Endodermal cell (in vitro differentiated cells): ENCODE measurements at regions not wholly inside any gene's neighbourhood (a gene's known extent, or its start where the extent isn't known, plus 50 kb on each side); places are given as distances from the start of the nearest gene placed in this dataset.

Source experiments
- DNase-seq: peaks from one replicate; pipeline ENCODE4 v3.0.0-alpha.2; 2017
- H3K27ac ChIP-seq: 2 replicates; pipeline ENCODE4 v1.5.1; 2013; ENCODE audit warnings: mild to moderate bottlenecking, low read depth, low read length, moderate library complexity
- H3K27me3 ChIP-seq: 2 replicates; pipeline ENCODE4 v1.6.1; 2013; ENCODE audit warnings: mild to moderate bottlenecking, low read length, moderate library complexity; ENCODE audit not compliant: insufficient read depth, control insufficient read depth, poor library complexity, severe bottlenecking
- H3K36me3 ChIP-seq: 2 replicates; pipeline ENCODE4 v1.7.0; 2013; ENCODE audit warnings: mild to moderate bottlenecking, low read length, moderate library complexity; ENCODE audit not compliant: control insufficient read depth, insufficient read depth
- H3K4me1 ChIP-seq: one replicate; pipeline ENCODE4 v1.7.0; 2013; ENCODE audit warnings: low read length; ENCODE audit not compliant: control insufficient read depth, insufficient read depth
- H3K4me3 ChIP-seq: 2 replicates; pipeline ENCODE4 v1.5.1; 2013; ENCODE audit warnings: mild to moderate bottlenecking, low read length, moderate library complexity
- H3K9ac ChIP-seq: 2 replicates; pipeline ENCODE4 v1.6.1; 2013; ENCODE audit warnings: mild to moderate bottlenecking, low read length, moderate library complexity; ENCODE audit not compliant: poor library complexity, severe bottlenecking; ENCODE audit errors: extremely low read depth
- H3K9me3 ChIP-seq: 2 replicates; pipeline ENCODE4 v1.6.1; 2013; ENCODE audit warnings: mild to moderate bottlenecking, low read length, moderate library complexity; ENCODE audit not compliant: control insufficient read depth
- H3K27ac Mint-ChIP-seq: 2 replicates; pipeline ENCODE4 v1.8.0; 2020; ENCODE audit warnings: mixed read lengths
- H3K27me3 Mint-ChIP-seq: 2 replicates; pipeline ENCODE4 v1.8.0; 2021; ENCODE audit warnings: mild to moderate bottlenecking, mixed read lengths; ENCODE audit not compliant: insufficient read depth
- H3K36me3 Mint-ChIP-seq: 2 replicates; pipeline ENCODE4 v1.8.0; 2020; ENCODE audit warnings: low read depth, mixed read lengths
- H3K4me1 Mint-ChIP-seq: 2 replicates; pipeline ENCODE4 v1.8.0; 2020; ENCODE audit warnings: mixed read lengths
- H3K4me3 Mint-ChIP-seq: 2 replicates; pipeline ENCODE4 v1.8.0; 2020; ENCODE audit warnings: mild to moderate bottlenecking, moderate library complexity, mixed read lengths
- H3K9me3 Mint-ChIP-seq: 2 replicates; pipeline ENCODE4 v1.8.0; 2020; ENCODE audit warnings: mild to moderate bottlenecking, mixed read lengths
- CTCF ChIP-seq: fragments of 200-600 bp; sonication (generic); conservative IDR thresholded peaks from 2 replicates; pipeline ENCODE4 v1.5.0; 2021; ENCODE audit warnings: antibody characterized with exemption, mild to moderate bottlenecking
- WGBS, 2 experiments: methylation state at CpG; one replicate each; pipeline versions ENCODE4 v1.1.5 to v1.1.7; 2013; ENCODE audit warnings: missing lambda C conversion rate in 2 of 2, mixed read lengths in 1 of 2; ENCODE audit not compliant: insufficient coverage in 1 of 2, insufficient read length in 1 of 2; 5-methylcytosine and 5-hydroxymethylcytosine counted together

GRCh38 chr5:142437563-142437962, 112.7 kb upstream of the SPRY4 start:
- Mint-ChIP-seq H3K36me3 (no peaks in the 10 kb centered on the region), H3K27me3 (no peaks in the 10 kb centered on the region), H3K4me3 (no peak overlapping the region), H3K9me3 (no peaks in the 10 kb centered on the region), H3K4me1 (peaks cover 56% of the 10 kb centered on the region), H3K27ac (no peak overlapping the region)
- no peak for TF ChIP-seq CTCF
- Histone ChIP-seq H3K4me3 (no peak overlapping the region), H3K36me3 (no peaks in the 10 kb centered on the region), H3K9ac (no peak overlapping the region), H3K27ac (no peak overlapping the region), H3K27me3 (no peaks in the 10 kb centered on the region), H3K4me1 (no peaks in the 10 kb centered on the region), H3K9me3 (no peaks in the 10 kb centered on the region)
- 93% methylated on average over 4 of the region's 4 CpGs; no CpG with 5 or more reads in 1 of the 2 experiments for WGBS, 2 experiments
- DNase-seq: peak; percentile 37

GRCh38 chr5:142435410-142436115, 110.7 kb upstream of the SPRY4 start:
- no peaks in the 10 kb centered on the region for H3K27me3 ChIP-seq
- H3K9me3 ChIP-seq: no peaks in the 10 kb centered on the region
- H3K9me3 Mint-ChIP-seq: no peaks in the 10 kb centered on the region
- H3K4me1 Mint-ChIP-seq: peaks cover 57% of the 10 kb centered on the region
- 70 to 80% methylated on average over 4 to 9 of the region's 9 CpGs for WGBS, 2 experiments
- no peak overlapping the region for H3K4me3 Mint-ChIP-seq
- DNase-seq: peak; percentile 55
- H3K4me1 ChIP-seq: no peaks in the 10 kb centered on the region
- no peak overlapping the region for H3K4me3 ChIP-seq
- TF ChIP-seq CTCF: no peak
- H3K27me3 Mint-ChIP-seq: no peaks in the 10 kb centered on the region
- no peak overlapping the region for H3K27ac ChIP-seq
- no peaks in the 10 kb centered on the region for H3K36me3 ChIP-seq
- H3K36me3 Mint-ChIP-seq: no peaks in the 10 kb centered on the region
- no peak overlapping the region for H3K9ac ChIP-seq
- no peak overlapping the region for H3K27ac Mint-ChIP-seq

- H3K4me3 ChIP-seq: no peak overlapping the region
- peaks cover 57% of the 10 kb centered on the region for H3K4me1 Mint-ChIP-seq
- no peak for TF ChIP-seq CTCF
Measured at GRCh38 chr5:142434322-142434612, 109.4 kb upstream of the SPRY4 start.

More at GRCh38 chr5:142434322-142434612, 109.4 kb upstream of the SPRY4 start:
- Histone ChIP-seq H3K4me1 (no peaks in the 10 kb centered on the region), H3K9ac (no peak overlapping the region), H3K9me3 (no peaks in the 10 kb centered on the region), H3K27me3 (no peaks in the 10 kb centered on the region), H3K36me3 (no peaks in the 10 kb centered on the region), H3K27ac (no peak overlapping the region)
- DNase-seq: no peak
- no peaks in the 10 kb centered on the region for H3K27me3 Mint-ChIP-seq
- H3K27ac Mint-ChIP-seq: no peak overlapping the region
- no peaks in the 10 kb centered on the region for H3K9me3 Mint-ChIP-seq
- H3K36me3 Mint-ChIP-seq: no peaks in the 10 kb centered on the region
- WGBS, 2 experiments: 97% methylated on average over 2 of the region's 2 CpGs; no CpG with 5 or more reads in 1 of the 2 experiments
- H3K4me3 Mint-ChIP-seq: no peak overlapping the region
